RCC 7860 (cell line): ENCODE measurements at regions not wholly inside any gene's neighbourhood (a gene's known extent, or its start where the extent isn't known, plus 50 kb on each side); places are given as distances from the start of the nearest gene placed in this dataset.

Source experiments
- DNase-seq: peaks from one replicate; pipeline ENCODE4 v3.0.0-alpha.2; 2015; ENCODE audit warnings: low spot score
- FAIRE-seq: peaks from 2 replicates; lab custom pipeline; 2012; peaks lifted over from hg19 to GRCh38; lab: Jason Lieb, UNC

- no peak for FAIRE-seq
- no peak for DNase-seq
Measured at GRCh38 chr15:70200511-70201424, 103.1 kb upstream of the TLE3 start.

GRCh38 chr15:70199540-70200410, 102.1 kb upstream of the TLE3 start:
- FAIRE-seq, result no peak

GRCh38 chr15:70199124-70199482, 101.4 kb upstream of the TLE3 start:
- DNase-seq (no peak), FAIRE-seq (no peak)

More at GRCh38 chr15:70199540-70200410, 102.1 kb upstream of the TLE3 start:
- DNase-seq, result no peak

GRCh38 chr15:70198441-70199123, 100.9 kb upstream of the TLE3 start:
- FAIRE-seq, result no peak

GRCh38 chr15:70197945-70198361, 100.2 kb upstream of the TLE3 start:
- DNase-seq (no peak), FAIRE-seq (no peak)

More at GRCh38 chr15:70198441-70199123, 100.9 kb upstream of the TLE3 start:
- no peak for DNase-seq

- FAIRE-seq (no peak), DNase-seq (no peak)
Measured at GRCh38 chr15:70197318-70197944, 99.7 kb upstream of the TLE3 start.

GRCh38 chr15:70196372-70197316, 98.9 kb upstream of the TLE3 start:
- FAIRE-seq (peak; percentile 57), DNase-seq (peak; percentile 89)

GRCh38 chr15:70195587-70196305, 98.0 kb upstream of the TLE3 start:
- DNase-seq (peak; percentile 73), FAIRE-seq (peak; percentile 56)

GRCh38 chr15:70195171-70195570, 97.5 kb upstream of the TLE3 start:
- no peak for FAIRE-seq
- DNase-seq, result no peak

- FAIRE-seq, result no peak
- DNase-seq, result no peak
Measured at GRCh38 chr15:70194266-70194665, 96.5 kb upstream of the TLE3 start.

GRCh38 chr15:70193734-70194133, 96.0 kb upstream of the TLE3 start:
- FAIRE-seq, result no peak

GRCh38 chr15:70192490-70192889, 94.8 kb upstream of the TLE3 start:
- FAIRE-seq (no peak), DNase-seq (no peak)

More at GRCh38 chr15:70193734-70194133, 96.0 kb upstream of the TLE3 start:
- DNase-seq, result no peak

- no peak for FAIRE-seq
- DNase-seq, result no peak
Measured at GRCh38 chr15:70192041-70192440, 94.3 kb upstream of the TLE3 start.

GRCh38 chr15:70190965-70191364, 93.2 kb upstream of the TLE3 start:
- FAIRE-seq (no peak), DNase-seq (no peak)

- DNase-seq (no peak), FAIRE-seq (no peak)
Measured at GRCh38 chr15:70189826-70190695, 92.3 kb upstream of the TLE3 start.

GRCh38 chr15:70188286-70188685, 90.6 kb upstream of the TLE3 start:
- DNase-seq, result no peak

GRCh38 chr15:70187331-70187730, 89.6 kb upstream of the TLE3 start:
- no peak for DNase-seq
- FAIRE-seq, result no peak

More at GRCh38 chr15:70188286-70188685, 90.6 kb upstream of the TLE3 start:
- FAIRE-seq, result no peak

GRCh38 chr15:70186152-70186551, 88.4 kb upstream of the TLE3 start:
- FAIRE-seq (no peak), DNase-seq (no peak)
